ENCODE measurements at regions not wholly inside any gene's neighbourhood (a gene's known extent, or its start where the extent isn't known, plus 50 kb on each side); places are given as distances from the start of the nearest gene placed in this dataset.

- H4K20me1 ChIP-seq (ENCODE audit: control insufficient read depth, insufficient read depth, low read length, poor library complexity, severe bottlenecking), result no peaks in the 10 kb centered on the region
- CTCF ChIA-PET, result no interaction called here
- no peaks in the 10 kb centered on the region for H3K4me1 Mint-ChIP-seq
Observed at GRCh38 chr16:79747688-79748087, 147.2 kb upstream of the MAF start.

GRCh38 chr16:79740252-79740651, 139.7 kb upstream of the MAF start:
- WGBS (ENCODE audit: insufficient coverage), result 83% methylated on average over 4 of the region's 5 CpGs

More at GRCh38 chr16:79747688-79748087, 147.2 kb upstream of the MAF start:
- H3K9me3 ChIP-seq (ENCODE audit: control extremely low read depth in 1 of 3, control insufficient read depth in 2 of 3, insufficient read depth in 1 of 3, low read length in 2 of 3), result peaks cover 1 to 4% (median 3%) of the 10 kb centered on the region in 3 donors
- no peaks in the 10 kb centered on the region for H3K36me3 ChIP-seq (replicated peaks in 1 of 2; ENCODE audit: control extremely low read depth in 1 of 2, control insufficient read depth in 1 of 2, extremely low read depth in 1 of 2, insufficient read depth in 2 of 2, low read length in 1 of 2)
- no peak for ATAC-seq (ENCODE audit: low read depth)
- H3K79me2 ChIP-seq (ENCODE audit: control insufficient read depth, insufficient read depth, low read length), result no peaks in the 10 kb centered on the region
- DNase-seq, result no peak
- no peak overlapping the region for H3K27ac ChIP-seq (ENCODE audit: low read length in 2 of 2)
- POLR2A ChIA-PET, result no interaction called here
- H3K4me3 ChIP-seq (ENCODE audit: control extremely low read depth in 1 of 5, extremely low read depth in 1 of 5, insufficient read depth in 1 of 5, low read depth in 2 of 5, low read length in 4 of 5), result no peak overlapping the region
- Mint-ChIP-seq H3K27ac (no peak overlapping the region), H3K4me3 (no peak overlapping the region), H3K27me3 (no peaks in the 10 kb centered on the region), H3K9me3 (ENCODE audit: insufficient read depth) (peaks cover 2% of the 10 kb centered on the region)
- TF ChIP-seq CTCF (IDR thresholded peaks at IDR 0.05) (no peak), EZH2 (IDR thresholded peaks at IDR 0.05; ENCODE audit: borderline replicate concordance, insufficient read depth, low read depth, low read length, poor library complexity, severe bottlenecking) (no peak)
- intact Hi-C loops (cut with micrococcal nuclease), result no loop called here
- no peaks in the 10 kb centered on the region for H3K4me1 ChIP-seq (ENCODE audit: control insufficient read depth in 2 of 2, insufficient read depth in 2 of 2, low read length in 2 of 2)
- no peak overlapping the region for H3K9ac ChIP-seq (ENCODE audit: low read length)
- no peaks in the 10 kb centered on the region for H3K27me3 ChIP-seq (replicated peaks in 1 of 4; ENCODE audit: control extremely low read depth in 1 of 4, control insufficient read depth in 3 of 4, insufficient read depth in 4 of 4, low read length in 3 of 4)
- no peak overlapping the region for H3K4me2 ChIP-seq (replicated peaks; ENCODE audit: low read depth, low read length, poor library complexity, severe bottlenecking)
- 74% methylated on average over 4 of the region's 6 CpGs for WGBS (ENCODE audit: insufficient coverage)
- no peak overlapping the region for H2AFZ ChIP-seq (ENCODE audit: insufficient read depth, low read depth, low read length, poor library complexity, severe bottlenecking)

More at GRCh38 chr16:79740252-79740651, 139.7 kb upstream of the MAF start:
- DNase-seq (no peak), ATAC-seq (ENCODE audit: low read depth) (no peak)
- intact Hi-C loops (cut with micrococcal nuclease), result no loop called here
- no peak overlapping the region for H3K27ac Mint-ChIP-seq
- H3K4me3 Mint-ChIP-seq, result no peak overlapping the region
- TF ChIP-seq EZH2 (IDR thresholded peaks at IDR 0.05; ENCODE audit: borderline replicate concordance, insufficient read depth, low read depth, low read length, poor library complexity, severe bottlenecking) (no peak), CTCF (IDR thresholded peaks at IDR 0.05) (no peak)
- H3K4me1 Mint-ChIP-seq, result no peaks in the 10 kb centered on the region
- H3K9ac ChIP-seq (ENCODE audit: low read length), result no peak overlapping the region
- peaks cover 0 to 2% (median 0%) of the 10 kb centered on the region in 4 experiments for H3K27me3 ChIP-seq (replicated peaks in 1 of 4; ENCODE audit: control extremely low read depth in 1 of 4, control insufficient read depth in 3 of 4, insufficient read depth in 4 of 4, low read length in 3 of 4)
- H3K27me3 Mint-ChIP-seq, result no peaks in the 10 kb centered on the region
- H3K4me3 ChIP-seq (ENCODE audit: control extremely low read depth in 1 of 5, extremely low read depth in 1 of 5, insufficient read depth in 1 of 5, low read depth in 2 of 5, low read length in 4 of 5), result no peak overlapping the region
- H4K20me1 ChIP-seq (ENCODE audit: control insufficient read depth, insufficient read depth, low read length, poor library complexity, severe bottlenecking), result no peaks in the 10 kb centered on the region
- H3K9me3 ChIP-seq (ENCODE audit: control extremely low read depth in 1 of 3, control insufficient read depth in 2 of 3, insufficient read depth in 1 of 3, low read length in 2 of 3), result peaks cover 0 to 1% (median 0%) of the 10 kb centered on the region in 3 donors
- no peaks in the 10 kb centered on the region for H3K36me3 ChIP-seq (replicated peaks in 1 of 2; ENCODE audit: control extremely low read depth in 1 of 2, control insufficient read depth in 1 of 2, extremely low read depth in 1 of 2, insufficient read depth in 2 of 2, low read length in 1 of 2)
- H3K4me2 ChIP-seq (replicated peaks; ENCODE audit: low read depth, low read length, poor library complexity, severe bottlenecking), result no peak overlapping the region
- H3K79me2 ChIP-seq (ENCODE audit: control insufficient read depth, insufficient read depth, low read length), result no peaks in the 10 kb centered on the region
- H2AFZ ChIP-seq (ENCODE audit: insufficient read depth, low read depth, low read length, poor library complexity, severe bottlenecking), result no peak overlapping the region
- no peak overlapping the region for H3K27ac ChIP-seq (ENCODE audit: low read length in 2 of 2)
- ChIA-PET POLR2A (no interaction called here), CTCF (no interaction called here)
- H3K4me1 ChIP-seq (ENCODE audit: control insufficient read depth in 2 of 2, insufficient read depth in 2 of 2, low read length in 2 of 2), result no peaks in the 10 kb centered on the region
- peaks cover 2% of the 10 kb centered on the region for H3K9me3 Mint-ChIP-seq (ENCODE audit: insufficient read depth)
